Tibial nerve (tissue), 4 donors: ENCODE measurements at regions not wholly inside any gene's neighbourhood (a gene's known extent, or its start where the extent isn't known, plus 50 kb on each side); places are given as distances from the start of the nearest gene placed in this dataset.

Experiments
- DNase-seq, 2 donors: peaks; one replicate each; pipeline ENCODE4 v3.0.0-alpha.2; 2019; ENCODE audit warnings: low spot score in 2 of 2
- H3K27ac ChIP-seq, 4 donors: fragments of 200-600 bp; sonication (generic) in 3 of 4; one replicate each; pipeline ENCODE4 v1.5.1; 2017 to 2019; ENCODE audit warnings: mild to moderate bottlenecking in 1 of 4
- H3K27me3 ChIP-seq, 2 donors: fragments of 200-600 bp; sonication (generic) in 1 of 2; one replicate each; pipeline versions ENCODE4 v1.5.1 to v1.6.0; 2017 to 2019
- H3K36me3 ChIP-seq, 3 donors: fragments of 200-600 bp; sonication (generic); one replicate each; pipeline ENCODE4 v1.5.1; 2018 to 2019
- H3K4me1 ChIP-seq, 4 donors: fragments of 200-600 bp; sonication (generic) in 3 of 4; one replicate each; pipeline ENCODE4 v1.5.1; 2017 to 2019
- H3K4me3 ChIP-seq, 4 donors: fragments of 200-600 bp; sonication (generic) in 3 of 4; one replicate each; pipeline ENCODE4 v1.5.1; 2017 to 2019; ENCODE audit warnings: mild to moderate bottlenecking in 1 of 4, moderate library complexity in 1 of 4
- H3K9me3 ChIP-seq, 4 donors: fragments of 200-600 bp; sonication (generic) in 3 of 4; one replicate each; pipeline ENCODE4 v1.5.1; 2017 to 2019
- CTCF ChIP-seq, 5 experiments: fragments of 200-600 bp in 3 of 5; fragments of 450-650 bp in 2 of 5; sonication (generic) in 3 of 5; IDR thresholded peaks; one replicate each; pipeline ENCODE4 v1.5.1; 2016 to 2019; ENCODE audit warnings: antibody characterized with exemption in 5 of 5, mild to moderate bottlenecking in 3 of 5, moderate library complexity in 2 of 5
- EP300 ChIP-seq, 2 donors: sonication (generic); formaldehyde crosslinking; IDR thresholded peaks; one replicate each; pipeline ENCODE4 v1.6.1; 2017; ENCODE audit warnings: antibody characterized with exemption in 2 of 2, mild to moderate bottlenecking in 1 of 2
- POLR2A ChIP-seq, 2 donors: fragments of 450-650 bp; IDR thresholded peaks; one replicate each; pipeline ENCODE4 v1.6.1; 2017; ENCODE audit warnings: antibody characterized with exemption in 2 of 2, mild to moderate bottlenecking in 2 of 2, moderate library complexity in 2 of 2
- WGBS, 2 donors: methylation state at CpG; one replicate each; pipeline ENCODE4 v1.1.5; 2018; 5-methylcytosine and 5-hydroxymethylcytosine counted together

- no peaks in the 10 kb centered on the region for H3K4me1 ChIP-seq
- H3K27me3 ChIP-seq, result no peaks in the 10 kb centered on the region
- no peaks in the 10 kb centered on the region for H3K36me3 ChIP-seq
- no peak overlapping the region for H3K4me3 ChIP-seq
- no peak for DNase-seq
- H3K9me3 ChIP-seq, result no peaks in the 10 kb centered on the region
- WGBS, 2 donors, result 72 to 77% methylated on average over 9 of the region's 9 CpGs
- TF ChIP-seq CTCF (IDR thresholded peaks at IDR 0.05) (no peak), EP300 (IDR thresholded peaks at IDR 0.05) (no peak), POLR2A (IDR thresholded peaks at IDR 0.05) (no peak)
- H3K27ac ChIP-seq, result no peak overlapping the region
Measured at GRCh38 chr16:49115956-49116355, 165.7 kb downstream of the CBLN1 start.

GRCh38 chr16:49112754-49113153 is 168.9 kb downstream of the CBLN1 start:
- no peak overlapping the region for H3K4me3 ChIP-seq
- WGBS, 2 donors, result 40 to 55% methylated on average over 5 of the region's 5 CpGs
- H3K27ac ChIP-seq, result no peak overlapping the region
- H3K36me3 ChIP-seq, result no peaks in the 10 kb centered on the region
- TF ChIP-seq EP300 (IDR thresholded peaks at IDR 0.05) (no peak), CTCF (IDR thresholded peaks at IDR 0.05) (no peak), POLR2A (IDR thresholded peaks at IDR 0.05) (no peak)
- no peaks in the 10 kb centered on the region for H3K4me1 ChIP-seq
- H3K27me3 ChIP-seq, result no peaks in the 10 kb centered on the region
- peak in 1 of 2 donors; percentile 11 for DNase-seq
- no peaks in the 10 kb centered on the region for H3K9me3 ChIP-seq

GRCh38 chr16:49111351-49111750 is 170.3 kb downstream of the CBLN1 start:
- 69 to 81% methylated on average over 1 of the region's 1 CpG for WGBS, 2 donors
- H3K27ac ChIP-seq, result no peak overlapping the region

GRCh38 chr16:49108611-49109010 is 173.0 kb downstream of the CBLN1 start:
- H3K27me3 ChIP-seq, result no peaks in the 10 kb centered on the region
- no peak for DNase-seq
- H3K4me1 ChIP-seq, result no peaks in the 10 kb centered on the region
- no peak overlapping the region for H3K4me3 ChIP-seq
- 53 to 86% methylated on average over 3 of the region's 3 CpGs for WGBS, 2 donors
- H3K36me3 ChIP-seq, result no peaks in the 10 kb centered on the region
- H3K9me3 ChIP-seq, result no peaks in the 10 kb centered on the region
- H3K27ac ChIP-seq, result no peak overlapping the region
- TF ChIP-seq EP300 (IDR thresholded peaks at IDR 0.05) (no peak), POLR2A (IDR thresholded peaks at IDR 0.05) (no peak), CTCF (IDR thresholded peaks at IDR 0.05) (no peak)

More at GRCh38 chr16:49111351-49111750, 170.3 kb downstream of the CBLN1 start:
- Histone ChIP-seq H3K27me3 (no peaks in the 10 kb centered on the region), H3K36me3 (no peaks in the 10 kb centered on the region), H3K4me3 (no peak overlapping the region), H3K9me3 (no peaks in the 10 kb centered on the region), H3K4me1 (no peaks in the 10 kb centered on the region)
- TF ChIP-seq EP300 (IDR thresholded peaks at IDR 0.05) (no peak), CTCF (IDR thresholded peaks at IDR 0.05) (no peak), POLR2A (IDR thresholded peaks at IDR 0.05) (no peak)
- no peak for DNase-seq

- H3K9me3 ChIP-seq, result peaks cover 0 to 6% (median 0%) of the 10 kb centered on the region in 4 donors
- 83 to 85% methylated on average over 3 of the region's 3 CpGs for WGBS, 2 donors
- H3K4me3 ChIP-seq, result no peak overlapping the region
- DNase-seq, result no peak
- H3K27ac ChIP-seq, result no peak overlapping the region
- no peaks in the 10 kb centered on the region for H3K4me1 ChIP-seq
- no peaks in the 10 kb centered on the region for H3K36me3 ChIP-seq
- TF ChIP-seq CTCF (IDR thresholded peaks at IDR 0.05) (no peak), POLR2A (IDR thresholded peaks at IDR 0.05) (no peak), EP300 (IDR thresholded peaks at IDR 0.05) (no peak)
- no peaks in the 10 kb centered on the region for H3K27me3 ChIP-seq
Measured at GRCh38 chr16:49103298-49103697, 178.3 kb downstream of the CBLN1 start.
